GM12878 (cell line): ENCODE measurements at regions not wholly inside any gene's neighbourhood (a gene's known extent, or its start where the extent isn't known, plus 50 kb on each side); places are given as distances from the start of the nearest gene placed in this dataset.

Experiments used
- ATAC-seq: fragments of 200-7000 bp; cut with Tn5 transposase; 3 replicates; pipeline ENCODE4 v1.9.1; 2020; ENCODE audit warnings: mild to moderate bottlenecking, moderate library complexity
- BruUV-seq: library from RNA; stranded (reverse); fragments of 400-500 nt; replicated peaks from 2 replicates; lab custom pipeline; 2021; lab: Mats Ljungman, UMichigan
- CTCF ChIA-PET: fragments of 300-600 bp; sonication (Branson Sonifier 250); formaldehyde crosslinking; extraction: SDS; loops from one replicate; lab custom pipeline; 2021; ENCODE audit warnings: inconsistent platforms; lab: Yijun Ruan, JAX
- POLR2A ChIA-PET: fragments of 350-600 bp; formaldehyde crosslinking; extraction: SDS; loops from one replicate; lab custom pipeline; 2021; ENCODE audit warnings: inconsistent platforms; lab: Charles Lee
- RAD21 ChIA-PET: fragments of 300-600 bp; sonication (Branson Sonifier 250); formaldehyde crosslinking; loops from one replicate; lab custom pipeline; 2023; ENCODE audit warnings: antibody characterized with exemption; ENCODE audit not compliant: unreplicated experiment; lab: Charles Lee
- SMC1A ChIA-PET: fragments of 300-600 bp; sonication (Branson Sonifier 250); formaldehyde crosslinking; loops from one replicate; lab custom pipeline; 2023; ENCODE audit not compliant: unreplicated experiment, uncharacterized antibody; lab: Charles Lee
- DNase-seq: peaks from one replicate; pipeline ENCODE4 v3.0.0-alpha.2; 2011; ENCODE audit warnings: low read depth, low spot score
- FAIRE-seq: peaks from 3 replicates; lab custom pipeline; 2011; peaks lifted over from hg19 to GRCh38; lab: Jason Lieb, UNC
- H2AFZ ChIP-seq: 2 replicates; pipeline ENCODE4 v1.6.0; 2011; ENCODE audit warnings: low read depth, low read length, control low read depth; ENCODE audit not compliant: control insufficient read depth
- H3K27ac ChIP-seq: 2 replicates; pipeline ENCODE4 v1.5.1; 2011; ENCODE audit warnings: control low read depth; ENCODE audit not compliant: control insufficient read depth, insufficient read depth
- H3K27me3 ChIP-seq, 2 experiments: replicated peaks in 1 of 2; 2 replicates each; pipeline versions ENCODE4 v1.6.0 to v1.6.1; 2011; ENCODE audit warnings: low read length in 1 of 2; ENCODE audit not compliant: control insufficient read depth in 2 of 2, insufficient read depth in 2 of 2
- H3K36me3 ChIP-seq, 2 experiments: 2 replicates each; pipeline ENCODE4 v1.5.1; 2011; ENCODE audit warnings: low read length in 1 of 2; ENCODE audit not compliant: control insufficient read depth in 2 of 2, insufficient read depth in 2 of 2
- H3K4me1 ChIP-seq: 2 replicates; pipeline ENCODE4 v1.6.1; 2011; ENCODE audit warnings: mild to moderate bottlenecking, low read length, moderate library complexity, mixed read lengths; ENCODE audit not compliant: control insufficient read depth, insufficient read depth
- H3K4me2 ChIP-seq: 2 replicates; pipeline ENCODE4 v1.6.0; 2011; ENCODE audit warnings: control low read depth; ENCODE audit not compliant: control insufficient read depth, insufficient read depth
- H3K4me3 ChIP-seq: fragments of 200-600 bp; sonication (generic); 2 replicates; pipeline ENCODE4 v1.5.1; 2016
- H3K79me2 ChIP-seq: 2 replicates; pipeline ENCODE4 v1.6.0; 2011; ENCODE audit warnings: low read length; ENCODE audit not compliant: control insufficient read depth, insufficient read depth
- H3K9ac ChIP-seq: 2 replicates; pipeline ENCODE4 v1.8.0; 2011; ENCODE audit warnings: low read length, control low read depth, mixed read lengths; ENCODE audit not compliant: control insufficient read depth, insufficient read depth
- H3K9me3 ChIP-seq: replicated peaks from 3 replicates; pipeline ENCODE4 v1.5.1; 2011; ENCODE audit warnings: mild to moderate bottlenecking, low read length; ENCODE audit not compliant: control insufficient read depth, insufficient read depth
- H4K20me1 ChIP-seq: 2 replicates; pipeline ENCODE4 v1.6.0; 2011; ENCODE audit not compliant: control insufficient read depth, insufficient read depth
- BHLHE40 ChIP-seq, 2 experiments: fragments of 450-650 bp in 1 of 2; IDR thresholded peaks; 2 replicates each; pipeline ENCODE4 v1.6.1; 2011 to 2017; ENCODE audit warnings: low read depth in 2 of 2, borderline replicate concordance in 1 of 2, improper control_type of control experiment in 1 of 2, low read length in 1 of 2, mild to moderate bottlenecking in 1 of 2
- CHD4 ChIP-seq: fragments of 200-600 bp; sonication (generic); IDR thresholded peaks from 2 replicates; pipeline ENCODE4 v1.6.1; 2016; ENCODE audit warnings: mild to moderate bottlenecking
- DPF2 ChIP-seq: fragments of 450-650 bp; IDR thresholded peaks from 2 replicates; pipeline ENCODE4 v1.6.1; 2017; ENCODE audit warnings: mild to moderate bottlenecking
- GATAD2B ChIP-seq: fragments of 450-650 bp; conservative IDR thresholded peaks from 2 replicates; pipeline ENCODE4 v1.6.1; 2017; ENCODE audit warnings: low read depth, mild to moderate bottlenecking, moderate library complexity
- HCFC1 ChIP-seq: fragments of 150-350 bp; IDR thresholded peaks from 2 replicates; pipeline ENCODE4 v1.6.1; 2014; ENCODE audit warnings: low read length
- MXI1 ChIP-seq: fragments of 150-350 bp; IDR thresholded peaks from 2 replicates; pipeline ENCODE4 v1.6.1; 2011; ENCODE audit warnings: low read depth, mild to moderate bottlenecking, inconsistent platforms, low read length, improper control_type of control experiment
- NBN ChIP-seq: fragments of 450-650 bp; IDR thresholded peaks from 2 replicates; pipeline ENCODE4 v1.6.1; 2016
- NFYB ChIP-seq: IDR thresholded peaks from 2 replicates; pipeline ENCODE4 v1.6.1; 2011; ENCODE audit warnings: low read depth, mild to moderate bottlenecking, low read length, improper control_type of control experiment, moderate library complexity; ENCODE audit not compliant: insufficient read depth
- PAX8 ChIP-seq: fragments of 450-650 bp; IDR thresholded peaks from 2 replicates; pipeline ENCODE4 v1.6.1; 2017; ENCODE audit warnings: mild to moderate bottlenecking, moderate library complexity
- POU2F2 ChIP-seq: IDR thresholded peaks from 3 replicates; pipeline ENCODE4 v1.6.1; 2011; ENCODE audit warnings: low read depth, mild to moderate bottlenecking, low read length, borderline replicate concordance
- RELA ChIP-seq: fragments of 450-650 bp; IDR thresholded peaks from 2 replicates; pipeline ENCODE4 v1.8.0; 2014; ENCODE audit warnings: borderline replicate concordance; ENCODE audit not compliant: partially characterized antibody
- SMAD5 ChIP-seq: IDR thresholded peaks from 2 replicates; pipeline ENCODE4 v1.6.1; 2016; ENCODE audit warnings: antibody characterized with exemption, low read depth
- ZBTB4 ChIP-seq: fragments of 450-650 bp; formaldehyde crosslinking; IDR thresholded peaks from 2 replicates; pipeline ENCODE4 v1.4.0; 2022; ENCODE audit warnings: mild to moderate bottlenecking, moderate library complexity
- ZNF207 ChIP-seq: fragments of 450-650 bp; IDR thresholded peaks from 2 replicates; pipeline ENCODE4 v1.6.1; 2014; ENCODE audit warnings: antibody characterized with exemption, mild to moderate bottlenecking, borderline replicate concordance
- WGBS: methylation state at CpG from one replicate; pipeline ENCODE4 v1.1.6; 2016; ENCODE audit warnings: low lambda C conversion rate; ENCODE audit not compliant: insufficient replicate concordance, insufficient coverage; ENCODE audit errors: missing lambda C conversion rate; 5-methylcytosine and 5-hydroxymethylcytosine counted together
- in situ Hi-C: fragments of 300-500 bp; cut with MboI; formaldehyde crosslinking; loops from 9 replicates; pipeline ENCODE4 v1.14.3; 2018; ENCODE audit warnings: mixed read lengths
- intact Hi-C: fragments of 100-400 bp; cut with micrococcal nuclease; formaldehyde crosslinking; loops from one replicate; pipeline ENCODE4 v1.14.2; 2022; ENCODE audit not compliant: unreplicated experiment

- H3K9me3 ChIP-seq, result no peaks in the 10 kb centered on the region
- H3K4me3 ChIP-seq, result no peak overlapping the region
- FAIRE-seq, result no peak
- H3K36me3 ChIP-seq, result no peaks in the 10 kb centered on the region
- in situ Hi-C loops, result no loop called here
- WGBS, result 100% methylated on average over 1 of the region's 1 CpG
- POLR2A ChIA-PET, result interaction anchor here (1.3 to 2.2 kb wide), 3 partner anchors 9 to 49 kb away, joined by 3 to 6 read pairs (median 3); no protein-coding TSS in a partner anchor
- no peak overlapping the region for H3K9ac ChIP-seq
- TF ChIP-seq NBN (no peak), HCFC1 (no peak), MXI1 (no peak), BHLHE40 (IDR thresholded peaks at IDR 0.05; ENCODE audit: borderline replicate concordance in 1 of 2, low read depth in 2 of 2, low read length in 1 of 2) (no peak)
- DNase-seq, result no peak
- H3K27me3 ChIP-seq, result no peaks in the 10 kb centered on the region
- no peak overlapping the region for H3K27ac ChIP-seq
- H2AFZ ChIP-seq, result no peak overlapping the region
- intact Hi-C loops, result loop anchor here (10.0 kb wide), 1 partner anchor 542 kb away; no protein-coding TSS in a partner anchor
- no peaks in the 10 kb centered on the region for H4K20me1 ChIP-seq
- SMC1A ChIA-PET, result interaction anchor here (0.9 to 8.3 kb wide), 8 partner anchors 10 to 81 kb away, joined by 3 to 96 read pairs (median 4); no protein-coding TSS in a partner anchor
- RAD21 ChIA-PET, result interaction anchor here (1.1 to 1.5 kb wide), 4 partner anchors 9 to 247 kb away, joined by 3 to 4 read pairs (median 4); no protein-coding TSS in a partner anchor
- no peak overlapping the region for H3K4me2 ChIP-seq
- CTCF ChIA-PET, result interaction anchor here (0.5 to 2.6 kb wide), 5 partner anchors 9 to 165 kb away, joined by 3 to 17 read pairs (median 4); no protein-coding TSS in a partner anchor
- ATAC-seq, result no peak
- peaks cover 18% of the 10 kb centered on the region for H3K4me1 ChIP-seq
- H3K79me2 ChIP-seq, result no peaks in the 10 kb centered on the region
- BruUV-seq, result no TSS peak
Measured at GRCh38 chr6:63517221-63517620, 55.1 kb upstream of the LOC128125822 start.

GRCh38 chr6:63521475-63522210 is 50.6 kb upstream of the LOC128125822 start:
- in situ Hi-C loops (no loop called here), intact Hi-C loops (no loop called here)
- H3K9me3 ChIP-seq, result no peaks in the 10 kb centered on the region; the same call in 2 of the 3 replicates
- no peaks in the 10 kb centered on the region for H3K79me2 ChIP-seq
- H4K20me1 ChIP-seq, result no peaks in the 10 kb centered on the region
- FAIRE-seq, result no peak
- no peak for DNase-seq
- ChIA-PET RAD21 (interaction anchor here (1.0 to 4.6 kb wide), 6 partner anchors 9 to 169 kb away, joined by 3 to 30 read pairs (median 4); no protein-coding TSS in a partner anchor), POLR2A (interaction anchor here (1.0 to 1.3 kb wide), 4 partner anchors 15 to 52 kb away, joined by 3 read pairs; no protein-coding TSS in a partner anchor), SMC1A (interaction anchor here (1.0 to 8.3 kb wide), 7 partner anchors 11 to 169 kb away, joined by 3 to 96 read pairs (median 5); no protein-coding TSS in a partner anchor), CTCF (interaction anchor here (1.0 to 1.5 kb wide), 3 partner anchors 17 to 52 kb away, joined by 3 to 6 read pairs (median 3); no protein-coding TSS in a partner anchor)
- H2AFZ ChIP-seq, result no peak overlapping the region
- no peak overlapping the region for H3K4me3 ChIP-seq
- no peak for ATAC-seq
- no peaks in the 10 kb centered on the region for H3K27me3 ChIP-seq
- H3K4me1 ChIP-seq, result peaks cover 33% of the 10 kb centered on the region
- no peak overlapping the region for H3K4me2 ChIP-seq
- H3K36me3 ChIP-seq, result no peaks in the 10 kb centered on the region
- H3K27ac ChIP-seq, result no peak overlapping the region
- no TSS peak for BruUV-seq
- no peak overlapping the region for H3K9ac ChIP-seq
- TF ChIP-seq PAX8 (no peak), RELA (no peak), ZNF207 (no peak), POU2F2 (no peak), SMAD5 (no peak), DPF2 (no peak), CHD4 (no peak), MXI1 (no peak), GATAD2B (no peak), NFYB (no peak), ZBTB4 (no peak)
